ENCODE measurements at regions not wholly inside any gene's neighbourhood (a gene's known extent, or its start where the extent isn't known, plus 50 kb on each side); places are given as distances from the start of the nearest gene placed in this dataset.

DNA sequence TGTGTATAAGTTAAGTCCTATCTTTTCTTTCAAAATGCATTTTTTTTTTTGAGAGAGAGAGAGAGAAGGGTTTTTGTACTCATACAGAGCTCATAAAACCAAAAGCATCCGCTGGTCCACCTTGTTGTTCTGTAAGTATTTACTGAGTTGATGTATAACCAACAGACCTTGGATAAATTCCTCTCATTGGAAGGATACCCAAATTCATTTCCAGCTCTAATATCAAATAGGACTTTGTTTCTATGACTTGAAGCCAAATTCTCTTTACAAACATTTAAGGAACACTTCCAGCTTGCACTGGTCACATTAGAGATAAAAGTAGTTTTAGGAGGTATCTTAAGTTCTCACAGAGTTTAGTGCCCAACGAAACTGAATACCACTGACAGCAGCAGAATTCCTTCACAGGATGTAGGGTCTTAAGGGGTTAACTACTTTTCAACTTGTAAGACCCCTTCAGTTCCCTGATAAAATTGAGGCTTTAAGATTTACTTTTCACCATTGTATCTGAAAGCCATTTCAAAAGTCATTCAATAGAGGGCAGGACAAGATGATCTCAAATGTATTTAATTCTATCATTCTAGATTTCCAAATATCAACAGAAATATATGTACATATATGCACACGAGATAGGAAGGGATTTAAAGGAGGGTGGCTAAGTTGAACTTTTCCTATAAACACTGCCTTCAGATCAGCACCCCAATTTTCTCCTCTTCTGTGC is 1398.5 kb upstream of the CELF4 start:
- DNase-seq: no peak

DNA sequence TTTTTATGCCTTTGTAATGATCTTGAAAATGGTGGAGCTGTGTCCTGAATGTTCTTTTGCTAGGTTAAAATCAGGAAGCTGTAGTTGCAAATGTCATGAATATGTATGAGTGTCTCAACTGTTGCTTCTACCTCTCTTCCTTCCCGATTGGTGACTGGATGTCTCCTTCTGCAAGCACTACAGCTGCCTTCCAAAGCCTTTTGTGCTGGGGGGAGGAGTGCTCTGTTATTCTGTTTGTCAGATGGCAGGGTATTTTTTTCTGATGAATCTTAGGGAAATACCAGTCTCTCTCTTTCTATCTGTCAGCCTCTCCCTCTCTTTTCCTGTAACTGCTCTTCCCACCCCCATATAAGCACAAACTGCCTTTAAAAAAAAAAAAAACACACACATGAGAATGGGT is 1396.3 kb upstream of the CELF4 start:
- DNase-seq: no peak

DNA sequence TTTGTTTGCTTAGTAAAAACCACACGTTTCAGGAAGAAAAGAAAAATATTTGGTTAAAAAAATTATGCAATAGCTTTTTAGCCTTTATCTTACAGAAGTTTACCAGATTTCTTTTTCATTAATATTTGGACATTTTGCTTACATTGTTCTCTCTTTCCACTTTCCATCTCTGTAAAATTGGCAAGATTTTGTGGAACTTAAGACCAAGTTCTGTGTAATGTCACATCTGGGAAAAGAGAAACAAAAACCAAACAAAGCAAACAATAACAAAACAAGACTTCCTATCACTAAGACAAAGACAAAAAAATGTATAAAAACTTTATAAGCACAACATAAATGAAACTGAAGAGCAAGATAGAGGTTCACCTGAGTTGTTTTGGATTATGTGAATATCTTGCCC is 1392.1 kb upstream of the CELF4 start:
- DNase-seq: no peak

DNA sequence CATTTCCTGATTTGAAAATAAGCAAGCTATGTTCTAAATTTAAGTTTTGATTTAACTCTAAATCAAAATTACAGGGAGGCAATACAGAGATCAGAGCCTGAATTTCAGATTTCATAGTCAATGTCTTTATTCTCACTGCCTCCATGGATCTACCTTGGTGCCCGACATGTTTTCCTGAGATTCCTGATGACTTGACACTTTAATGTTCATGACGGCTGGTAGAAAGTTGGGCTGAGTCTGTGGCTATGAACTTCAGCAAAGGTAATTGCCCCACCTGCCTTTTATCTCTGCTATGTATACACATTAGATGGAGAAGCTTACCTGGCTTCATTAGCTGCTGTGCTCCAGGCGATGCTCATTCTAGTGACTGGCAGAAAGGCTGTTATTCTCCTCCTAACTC is 1390.5 kb upstream of the CELF4 start:
- DNase-seq: no peak

DNA sequence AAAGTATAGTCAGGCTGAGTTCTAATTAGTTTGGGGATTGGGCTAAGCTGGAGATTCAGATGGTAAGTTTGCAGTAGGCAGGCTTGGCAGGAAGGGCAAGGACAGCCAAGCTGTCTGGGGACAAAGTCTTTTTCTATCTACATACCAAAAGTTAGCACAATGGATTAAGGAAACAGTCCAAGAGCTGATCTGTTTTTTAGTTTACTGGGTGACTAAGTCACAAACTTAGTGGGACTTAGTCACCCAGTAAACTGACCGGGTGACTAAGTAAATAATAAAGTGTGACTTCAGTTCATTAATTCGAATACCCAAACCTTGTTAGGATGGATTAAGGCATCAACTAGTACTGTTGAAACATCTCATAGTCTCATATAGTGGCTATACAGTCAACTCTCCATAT is 1386.0 kb upstream of the CELF4 start:
- DNase-seq: no peak

DNA sequence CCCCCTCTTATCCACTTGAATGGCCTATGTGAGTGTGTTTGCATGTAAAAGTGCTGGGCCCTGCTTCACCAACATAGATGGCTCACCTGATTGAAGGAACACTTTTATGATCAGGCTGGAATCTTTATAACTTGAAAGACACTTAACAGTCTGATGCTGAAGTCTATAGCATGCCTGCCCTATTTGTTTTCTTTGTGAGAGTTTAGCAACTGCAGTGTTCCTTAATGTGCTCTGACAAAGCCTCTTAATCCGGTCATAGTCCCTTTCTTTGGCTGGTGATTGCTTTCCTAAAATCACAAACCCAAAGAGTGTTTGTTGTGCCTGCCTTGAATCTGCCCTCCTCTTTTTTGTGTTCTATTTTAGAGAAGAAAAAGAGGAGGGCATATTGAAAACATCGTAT is 1382.8 kb upstream of the CELF4 start:
- no peak for DNase-seq

DNA sequence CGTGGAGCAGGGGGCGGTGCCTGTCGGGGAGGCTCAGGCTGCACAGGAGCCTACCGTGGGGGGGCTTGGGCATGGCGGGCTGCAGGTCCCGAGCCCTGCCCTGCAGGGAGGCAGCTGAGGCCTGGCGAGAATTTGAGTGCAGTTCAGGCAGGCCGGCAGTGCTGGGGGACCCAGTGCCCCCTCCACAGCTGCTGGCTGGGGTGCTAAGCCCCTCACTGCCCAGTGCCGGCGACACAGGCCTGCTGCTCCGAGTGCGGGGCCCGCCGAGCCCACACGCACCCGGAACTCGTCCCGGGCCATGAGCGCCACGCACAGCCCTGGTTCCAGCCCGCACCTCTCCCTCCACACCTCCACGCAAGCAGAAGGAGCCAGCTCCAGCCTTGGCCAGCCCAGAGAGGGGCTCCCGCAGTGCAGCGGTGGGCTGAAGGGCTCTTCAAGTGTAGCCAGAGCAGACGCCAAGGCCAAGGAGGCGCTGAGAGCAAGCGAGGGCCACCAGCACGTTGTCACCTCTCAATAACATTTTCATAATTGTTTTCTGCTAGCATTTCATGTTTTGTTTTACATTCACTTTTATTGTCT is 1378.9 kb upstream of the CELF4 start:
- no peak for DNase-seq

DNA sequence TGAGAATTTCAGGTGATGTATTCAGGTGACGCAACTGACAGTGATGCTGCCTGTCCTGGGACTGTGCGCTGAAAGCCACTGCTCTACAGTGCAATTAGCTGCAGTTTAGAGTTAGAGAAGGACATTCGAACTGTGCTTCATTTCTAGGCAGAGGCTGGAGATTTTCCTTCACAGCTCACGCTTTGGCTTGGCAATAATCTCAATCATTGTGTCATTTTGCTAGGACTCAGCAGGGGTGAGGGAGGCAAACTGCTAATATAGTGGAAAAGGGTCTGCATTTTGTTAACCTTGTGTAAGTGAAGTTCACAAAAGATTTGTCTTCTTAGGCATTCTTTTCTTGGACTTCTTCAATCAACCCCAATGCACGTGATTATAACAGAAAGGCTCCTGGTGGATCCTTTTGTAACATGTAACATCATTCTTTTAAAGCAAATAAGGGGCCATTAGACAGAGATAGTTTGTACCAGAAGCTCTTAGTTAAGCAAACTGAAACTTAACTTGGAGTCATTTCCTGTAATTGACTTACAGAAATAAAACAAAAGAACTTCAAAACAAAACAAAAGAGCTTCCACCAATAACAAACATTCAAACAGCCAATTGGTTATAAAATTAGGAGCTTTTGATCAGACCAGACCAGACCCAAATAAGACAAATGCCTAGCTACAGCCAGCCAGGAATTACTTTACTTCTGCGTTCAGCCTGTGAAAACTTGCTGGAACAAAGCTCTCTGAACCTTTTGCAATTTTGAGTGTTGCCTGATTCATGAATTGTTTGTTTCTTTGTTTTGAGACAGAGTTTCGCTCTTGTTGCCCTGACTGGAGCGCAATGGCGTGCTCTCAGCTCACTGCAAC is 1376.3 kb upstream of the CELF4 start:
- DNase-seq: no peak

DNA sequence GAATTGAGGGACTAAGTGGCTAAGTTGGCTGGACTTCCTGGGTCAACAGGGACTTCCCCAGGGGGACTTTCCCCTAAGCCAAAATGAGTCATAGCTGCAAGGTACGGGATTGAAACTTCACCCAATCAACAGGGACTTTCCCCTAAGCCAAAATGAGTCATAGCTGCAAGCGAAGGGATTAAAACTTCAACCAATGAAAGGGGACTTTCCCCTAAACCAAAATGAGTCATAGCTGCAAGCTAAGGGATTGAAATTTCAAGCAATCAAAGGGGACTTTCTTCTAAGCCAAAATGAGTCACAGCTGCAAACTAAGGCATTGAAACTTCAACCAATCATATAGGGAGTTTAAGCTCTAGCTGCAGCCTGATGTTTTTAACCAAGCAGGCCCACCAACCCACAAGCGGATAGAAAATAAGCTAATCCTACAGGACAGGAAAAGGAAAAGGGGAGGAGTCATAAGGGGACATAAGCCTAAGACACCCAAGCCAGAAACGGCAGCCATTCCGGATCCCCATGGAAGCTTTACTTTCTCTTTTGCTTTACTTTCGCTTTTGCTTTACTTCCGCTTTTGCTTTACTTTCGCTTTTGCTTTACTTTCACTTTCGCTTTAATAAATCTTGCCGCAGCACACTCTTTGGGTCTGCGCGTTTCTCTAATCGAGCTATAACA is 1375.4 kb upstream of the CELF4 start:
- no peak for DNase-seq

DNA sequence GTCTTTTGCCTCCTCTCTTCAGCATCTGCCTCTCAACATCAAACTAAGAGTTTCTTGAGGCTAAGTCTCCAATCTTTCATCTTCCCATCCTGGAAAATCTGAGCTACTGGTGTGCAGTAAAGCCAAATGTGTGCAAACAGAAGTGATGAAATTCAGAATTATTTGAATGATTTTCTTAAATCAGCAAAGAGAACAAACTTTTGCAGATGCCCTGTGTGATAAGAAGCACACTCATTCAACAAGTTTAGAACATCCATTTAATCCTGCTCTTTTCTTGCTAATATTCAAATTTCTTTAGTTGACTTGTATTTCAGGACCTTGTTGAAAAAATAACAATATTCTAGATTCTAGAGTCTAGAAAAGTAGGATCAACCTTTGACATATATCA is 1374.9 kb upstream of the CELF4 start:
- no peak for DNase-seq

DNA sequence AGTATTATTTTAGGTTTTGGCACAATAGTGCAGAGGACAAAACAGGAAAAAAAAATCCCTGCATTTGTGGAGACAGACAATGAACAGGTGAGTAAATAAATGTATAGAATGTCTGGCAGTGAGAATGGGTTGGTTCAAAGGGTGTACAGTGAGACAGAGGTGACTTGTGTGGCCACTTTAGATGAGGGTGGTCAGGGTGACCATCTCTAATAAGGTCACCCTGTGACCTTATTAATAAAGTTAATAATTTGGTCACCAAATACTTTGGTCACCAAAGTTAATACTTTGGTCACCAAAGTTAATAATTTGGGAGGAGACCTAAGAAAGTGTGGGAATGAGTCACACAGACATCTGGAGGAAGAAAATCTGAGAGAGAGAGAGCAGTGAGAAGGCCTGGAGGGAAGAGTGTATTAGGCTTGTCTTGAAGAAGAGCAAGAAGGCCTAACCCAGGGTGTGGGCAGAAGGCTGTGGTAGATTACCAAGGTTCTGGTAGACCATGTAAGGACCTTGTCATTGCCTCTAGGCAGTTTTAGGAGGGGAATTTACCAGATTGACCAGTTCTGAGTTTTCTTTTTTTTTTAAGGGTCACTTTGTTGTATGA is 1368.4 kb upstream of the CELF4 start:
- DNase-seq: no peak

DNA sequence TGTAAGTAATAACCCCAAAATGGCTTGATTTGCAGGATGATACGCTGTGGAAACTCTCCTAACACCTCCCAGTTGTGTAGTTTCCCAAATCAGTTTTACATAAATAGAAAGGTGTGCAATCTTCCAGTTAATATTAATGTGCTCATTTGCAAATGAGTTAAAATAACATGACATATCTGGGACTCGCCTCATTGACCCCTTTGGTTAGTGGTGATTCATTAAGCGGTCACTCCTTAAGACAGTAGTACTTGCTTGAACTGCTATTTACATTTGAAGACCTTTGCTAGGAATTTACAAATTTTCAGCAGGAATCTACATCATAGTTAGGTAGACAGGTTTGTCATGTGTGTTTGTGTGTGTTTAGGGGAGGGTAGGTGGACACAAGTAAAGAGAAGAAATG is 1367.7 kb upstream of the CELF4 start:
- DNase-seq: no peak

DNA sequence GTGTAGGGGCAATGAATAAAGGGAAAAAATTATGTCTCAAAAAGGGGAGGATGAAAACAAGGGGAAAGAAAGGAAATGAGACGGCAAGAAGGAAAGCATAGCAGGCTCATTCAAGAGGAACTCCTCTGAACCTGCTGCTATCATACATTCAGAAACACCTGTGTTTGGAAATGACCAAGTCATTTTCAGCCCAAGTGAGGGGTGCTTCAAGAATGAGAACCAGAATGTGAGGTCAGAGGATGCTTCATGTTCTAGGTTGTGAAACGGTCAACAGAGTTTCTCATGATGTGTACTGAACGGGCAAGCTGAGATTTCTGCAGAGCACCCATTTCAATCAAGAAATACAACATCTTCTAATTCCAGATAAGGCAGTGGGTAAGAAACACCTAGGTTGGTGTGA is 1367.2 kb upstream of the CELF4 start:
- no peak for DNase-seq

DNA sequence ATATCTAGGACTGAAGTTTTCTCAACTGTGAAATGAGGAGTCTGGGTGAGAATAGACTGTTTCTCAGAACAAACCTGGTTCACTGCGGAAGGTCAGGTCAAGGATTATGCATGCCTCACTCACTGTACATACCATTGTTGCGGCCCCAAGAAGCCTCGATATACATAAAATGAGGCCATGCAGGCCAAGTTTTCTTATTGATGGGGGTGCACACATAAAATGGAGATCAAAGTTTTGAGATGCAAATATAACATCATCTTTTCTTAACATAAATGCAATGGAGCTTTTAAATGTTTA is 1366.1 kb upstream of the CELF4 start:
- no peak for DNase-seq

DNA sequence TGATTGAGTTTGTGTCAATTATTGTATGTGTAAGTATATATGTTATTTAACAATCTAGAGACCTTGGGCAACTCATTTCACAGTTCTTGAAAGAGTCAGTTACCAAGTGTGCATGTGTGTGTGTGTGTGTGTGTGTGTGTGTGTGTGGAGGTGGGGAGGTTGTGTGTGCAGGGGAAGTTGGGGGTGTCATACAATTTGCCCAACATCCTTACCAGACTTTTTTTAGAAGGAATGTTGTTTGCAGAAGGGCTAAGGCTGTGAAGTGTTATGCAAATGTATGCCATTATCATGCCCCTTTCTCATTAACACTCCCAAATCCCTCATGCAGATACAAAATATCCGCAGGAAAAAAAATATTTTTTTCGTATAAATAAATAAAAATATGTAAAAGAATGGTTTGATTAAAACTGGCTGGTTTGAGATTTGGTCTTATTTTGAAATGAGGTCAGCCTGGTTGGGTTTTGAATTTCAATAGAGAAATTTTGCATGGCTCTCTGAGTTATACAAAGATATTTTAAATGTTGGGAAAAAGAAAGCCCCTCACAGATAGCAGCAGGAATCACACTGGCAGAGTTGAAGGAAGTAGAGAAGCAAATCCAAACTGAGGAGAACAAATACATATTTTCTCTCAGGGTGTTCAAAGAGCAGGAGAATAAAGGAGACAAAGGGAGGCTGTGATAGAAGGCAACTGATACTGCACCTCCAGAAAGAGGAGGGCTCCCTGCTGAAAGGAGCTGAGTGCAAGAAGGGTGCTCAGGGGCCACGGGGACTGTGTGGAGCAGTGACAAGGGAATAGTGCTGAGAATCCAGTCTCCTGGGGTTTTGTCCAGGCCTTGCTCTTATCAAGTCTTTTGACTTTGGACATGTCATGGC is 1365.5 kb upstream of the CELF4 start:
- DNase-seq: no peak

DNA sequence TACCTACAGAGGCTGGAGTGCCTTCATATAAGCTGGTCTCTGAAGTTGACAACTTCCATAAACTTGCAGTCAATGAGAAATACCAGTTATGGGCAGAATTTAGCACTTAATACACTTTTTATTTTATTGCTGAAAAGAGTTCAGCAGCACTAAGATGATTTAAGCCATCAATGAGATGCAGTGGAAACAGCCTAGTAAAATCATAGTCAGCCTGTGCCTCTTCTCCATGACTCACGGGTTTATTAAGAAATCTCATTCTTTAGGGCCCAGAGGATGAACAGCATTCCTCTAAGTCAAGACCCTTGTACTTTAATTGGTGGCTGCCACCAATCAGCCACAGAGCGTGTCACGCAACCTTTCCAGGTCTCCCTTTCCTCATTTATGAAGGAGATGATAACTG is 1357.9 kb upstream of the CELF4 start:
- DNase-seq: no peak

DNA sequence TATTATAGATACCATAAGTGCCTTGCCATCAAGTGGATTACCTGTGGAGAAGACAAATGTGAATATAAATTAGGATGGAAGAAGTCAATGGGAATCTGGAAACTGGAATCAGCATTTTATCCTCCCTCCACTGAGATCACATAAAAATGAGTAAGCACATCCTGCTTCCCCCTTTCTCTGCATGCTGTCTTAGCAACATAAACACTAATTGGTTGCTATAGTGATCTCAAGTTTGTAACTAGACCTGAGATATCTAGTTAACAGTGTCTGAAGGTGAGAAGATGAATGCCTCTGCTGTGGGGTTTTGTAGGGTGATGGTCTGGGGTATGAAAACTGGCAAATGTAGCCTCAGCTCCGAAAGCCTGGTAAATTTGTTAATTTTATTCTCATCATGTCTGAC is 1357.5 kb upstream of the CELF4 start:
- no peak for DNase-seq

DNA sequence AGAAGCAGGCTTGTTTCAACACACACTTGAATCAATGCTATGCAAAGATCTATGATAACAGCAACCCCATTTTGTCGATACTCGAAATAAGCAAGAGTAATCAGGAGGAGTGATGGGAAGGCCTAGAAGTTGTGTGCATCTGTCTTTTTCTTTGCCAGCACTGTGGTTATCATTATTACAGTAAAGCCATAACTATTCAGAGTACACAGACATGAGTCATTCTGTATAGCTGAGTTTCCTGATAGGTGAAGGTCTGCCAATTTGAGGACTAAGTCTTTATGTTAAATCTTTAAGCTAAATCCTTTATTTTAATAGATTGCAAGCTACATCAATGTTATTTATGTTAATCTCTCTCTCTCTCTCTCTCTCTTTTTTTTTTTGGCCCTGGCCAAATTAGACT is 1344.4 kb upstream of the CELF4 start:
- no peak for DNase-seq

DNA sequence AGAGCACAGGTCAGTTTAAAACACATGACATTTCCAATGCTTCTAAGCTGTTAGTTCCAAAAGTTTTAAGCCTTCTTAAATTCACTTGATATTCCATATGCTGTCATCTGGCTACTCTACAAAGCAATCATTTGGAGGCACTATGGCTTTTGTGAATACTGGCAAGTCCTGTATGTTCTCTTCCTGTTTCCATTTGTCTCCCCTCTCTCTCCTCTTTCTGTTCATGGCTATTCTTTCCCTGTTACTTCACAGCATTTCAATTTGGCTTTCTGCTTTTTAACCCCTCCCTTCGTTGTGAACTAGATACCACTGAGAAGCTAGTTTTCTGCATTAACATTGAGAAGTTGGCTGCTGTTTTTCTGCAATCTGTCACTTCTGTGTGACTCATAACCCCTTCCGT is 1337.2 kb upstream of the CELF4 start:
- no peak for DNase-seq

DNA sequence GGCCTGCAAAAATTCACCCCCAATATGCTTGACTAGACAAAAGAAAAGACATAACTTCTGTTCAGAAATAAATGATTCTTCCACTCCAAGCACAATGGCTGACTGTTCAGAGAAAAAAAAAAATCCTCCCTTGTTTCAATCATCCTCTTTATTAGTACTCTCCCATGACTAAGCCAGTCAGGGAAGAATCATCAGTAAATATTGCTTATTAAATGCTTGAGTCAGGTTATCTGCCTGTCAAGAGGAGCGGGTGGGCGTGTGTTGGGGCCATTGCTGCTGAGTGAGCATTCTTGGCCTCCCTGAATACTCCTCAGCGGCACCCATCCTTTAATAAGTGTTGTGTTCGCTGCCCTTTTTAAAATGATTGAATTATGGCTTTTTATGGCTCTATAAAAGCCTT is 1334.8 kb upstream of the CELF4 start:
- no peak for DNase-seq

DNA sequence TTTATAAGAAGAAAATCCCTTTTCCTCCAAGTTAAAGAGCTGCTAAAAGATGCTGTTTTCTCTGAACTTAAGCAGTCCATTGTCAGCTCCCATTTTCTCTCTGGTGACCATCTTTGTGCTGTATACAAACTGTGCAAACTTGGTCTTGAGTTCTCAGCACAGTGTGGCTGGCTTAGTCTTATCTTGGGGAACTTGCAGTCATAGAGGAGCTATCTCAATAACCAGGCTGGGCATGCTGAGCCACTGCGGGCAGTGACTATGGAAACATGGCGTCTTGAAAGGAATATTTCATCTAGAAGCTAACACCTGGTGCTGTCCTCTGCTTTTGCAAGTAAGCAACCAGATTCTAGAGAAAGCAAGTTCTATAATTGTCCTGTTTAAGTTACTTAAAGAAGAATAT is 1334.4 kb upstream of the CELF4 start:
- DNase-seq: no peak

DNA sequence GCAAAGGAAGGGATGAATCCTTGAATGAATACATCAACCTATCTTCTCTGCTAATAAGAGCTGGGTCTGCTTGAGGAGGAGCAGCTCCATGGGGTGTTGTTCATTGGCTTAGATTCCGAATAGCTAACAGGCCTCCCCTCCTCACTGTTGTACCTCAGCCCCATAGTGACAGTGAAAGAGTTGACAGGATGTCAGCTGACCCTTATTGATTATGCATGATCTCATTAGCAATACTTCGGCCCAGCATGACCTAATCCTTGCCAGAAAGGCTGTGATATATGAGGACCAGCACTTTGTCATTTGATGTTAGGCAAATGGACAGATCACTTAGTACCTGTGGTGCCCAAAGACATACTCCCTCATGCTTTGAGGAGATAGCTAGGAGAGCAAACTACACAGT is 1333.7 kb upstream of the CELF4 start:
- DNase-seq: no peak

DNA sequence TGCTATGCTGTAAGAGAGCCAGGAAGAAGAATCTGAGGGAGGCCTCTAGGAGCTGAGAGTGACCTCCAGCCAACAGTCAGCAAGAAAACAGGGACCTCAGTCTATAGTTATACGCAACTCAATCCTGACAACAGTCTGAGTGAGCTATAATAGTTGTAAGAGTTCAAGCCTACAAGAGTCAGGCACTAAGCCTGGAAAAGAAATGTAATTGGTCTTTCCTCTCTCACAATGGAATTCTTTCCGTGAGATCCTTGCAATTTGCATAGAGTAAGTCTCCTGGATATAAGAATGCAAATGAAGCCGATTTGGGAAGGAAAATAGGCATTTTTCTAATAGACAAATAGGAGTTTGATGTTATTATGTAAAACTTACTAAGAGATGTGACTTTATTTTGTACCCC is 1332.6 kb upstream of the CELF4 start:
- DNase-seq: no peak

All from femur (tissue), 1 donor.